ENCODE measurements at regions not wholly inside any gene's neighbourhood (a gene's known extent, or its start where the extent isn't known, plus 50 kb on each side); places are given as distances from the start of the nearest gene placed in this dataset.

DNA sequence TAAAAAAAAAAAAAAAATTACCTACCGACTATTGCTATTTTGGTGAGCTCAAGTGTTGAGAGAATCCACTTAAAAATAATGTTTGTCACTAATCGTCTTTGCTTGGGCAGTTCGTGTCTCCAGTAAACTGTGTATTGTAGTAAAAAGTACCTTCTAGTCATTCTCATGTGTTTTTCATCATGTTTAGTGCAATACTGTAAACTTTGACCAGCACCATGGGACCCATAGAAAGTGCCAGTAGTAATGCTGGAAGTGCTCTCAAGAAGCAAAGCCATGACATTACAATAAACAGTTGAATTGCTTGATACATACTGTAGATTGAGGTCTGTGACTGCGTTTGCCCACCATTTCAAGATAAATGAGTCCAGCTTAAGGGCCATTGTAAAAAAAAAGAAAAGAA lies 395.2 kb downstream of the BCKDHB start:
- no peak for TF ChIP-seq CREB1 (CRISPR knock-in tag; IDR thresholded peaks at IDR 0.05; ENCODE audit: low read depth)
- TF ChIP-seq, protein P1, sequence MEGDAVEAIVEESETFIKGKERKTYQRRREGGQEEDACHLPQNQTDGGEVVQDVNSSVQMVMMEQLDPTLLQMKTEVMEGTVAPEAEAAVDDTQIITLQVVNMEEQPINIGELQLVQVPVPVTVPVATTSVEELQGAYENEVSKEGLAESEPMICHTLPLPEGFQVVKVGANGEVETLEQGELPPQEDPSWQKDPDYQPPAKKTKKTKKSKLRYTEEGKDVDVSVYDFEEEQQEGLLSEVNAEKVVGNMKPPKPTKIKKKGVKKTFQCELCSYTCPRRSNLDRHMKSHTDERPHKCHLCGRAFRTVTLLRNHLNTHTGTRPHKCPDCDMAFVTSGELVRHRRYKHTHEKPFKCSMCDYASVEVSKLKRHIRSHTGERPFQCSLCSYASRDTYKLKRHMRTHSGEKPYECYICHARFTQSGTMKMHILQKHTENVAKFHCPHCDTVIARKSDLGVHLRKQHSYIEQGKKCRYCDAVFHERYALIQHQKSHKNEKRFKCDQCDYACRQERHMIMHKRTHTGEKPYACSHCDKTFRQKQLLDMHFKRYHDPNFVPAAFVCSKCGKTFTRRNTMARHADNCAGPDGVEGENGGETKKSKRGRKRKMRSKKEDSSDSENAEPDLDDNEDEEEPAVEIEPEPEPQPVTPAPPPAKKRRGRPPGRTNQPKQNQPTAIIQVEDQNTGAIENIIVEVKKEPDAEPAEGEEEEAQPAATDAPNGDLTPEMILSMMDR (conservative IDR thresholded peaks at IDR 0.05; ENCODE audit: low read depth in 2 of 2), result no peak
- no peak for TF ChIP-seq POLR2AphosphoS5 (IDR thresholded peaks at IDR 0.05; ENCODE audit: low read depth)
- TF ChIP-seq, protein P2, sequence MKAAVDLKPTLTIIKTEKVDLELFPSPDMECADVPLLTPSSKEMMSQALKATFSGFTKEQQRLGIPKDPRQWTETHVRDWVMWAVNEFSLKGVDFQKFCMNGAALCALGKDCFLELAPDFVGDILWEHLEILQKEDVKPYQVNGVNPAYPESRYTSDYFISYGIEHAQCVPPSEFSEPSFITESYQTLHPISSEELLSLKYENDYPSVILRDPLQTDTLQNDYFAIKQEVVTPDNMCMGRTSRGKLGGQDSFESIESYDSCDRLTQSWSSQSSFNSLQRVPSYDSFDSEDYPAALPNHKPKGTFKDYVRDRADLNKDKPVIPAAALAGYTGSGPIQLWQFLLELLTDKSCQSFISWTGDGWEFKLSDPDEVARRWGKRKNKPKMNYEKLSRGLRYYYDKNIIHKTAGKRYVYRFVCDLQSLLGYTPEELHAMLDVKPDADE (IDR thresholded peaks at IDR 0.05), result no peak
- TF ChIP-seq EZH2 (IDR thresholded peaks at IDR 0.05; ENCODE audit: low read depth, unreplicated experiment), result no peak
- no peak for TF ChIP-seq NANOG (IDR thresholded peaks at IDR 0.05; ENCODE audit: borderline replicate concordance)
- TF ChIP-seq EZH2phosphoT487 (IDR thresholded peaks at IDR 0.05; ENCODE audit: unreplicated experiment), result no peak
- no peak for TF ChIP-seq STAT1 (IDR thresholded peaks at IDR 0.05; ENCODE audit: unreplicated experiment)
- TF ChIP-seq, protein P3, sequence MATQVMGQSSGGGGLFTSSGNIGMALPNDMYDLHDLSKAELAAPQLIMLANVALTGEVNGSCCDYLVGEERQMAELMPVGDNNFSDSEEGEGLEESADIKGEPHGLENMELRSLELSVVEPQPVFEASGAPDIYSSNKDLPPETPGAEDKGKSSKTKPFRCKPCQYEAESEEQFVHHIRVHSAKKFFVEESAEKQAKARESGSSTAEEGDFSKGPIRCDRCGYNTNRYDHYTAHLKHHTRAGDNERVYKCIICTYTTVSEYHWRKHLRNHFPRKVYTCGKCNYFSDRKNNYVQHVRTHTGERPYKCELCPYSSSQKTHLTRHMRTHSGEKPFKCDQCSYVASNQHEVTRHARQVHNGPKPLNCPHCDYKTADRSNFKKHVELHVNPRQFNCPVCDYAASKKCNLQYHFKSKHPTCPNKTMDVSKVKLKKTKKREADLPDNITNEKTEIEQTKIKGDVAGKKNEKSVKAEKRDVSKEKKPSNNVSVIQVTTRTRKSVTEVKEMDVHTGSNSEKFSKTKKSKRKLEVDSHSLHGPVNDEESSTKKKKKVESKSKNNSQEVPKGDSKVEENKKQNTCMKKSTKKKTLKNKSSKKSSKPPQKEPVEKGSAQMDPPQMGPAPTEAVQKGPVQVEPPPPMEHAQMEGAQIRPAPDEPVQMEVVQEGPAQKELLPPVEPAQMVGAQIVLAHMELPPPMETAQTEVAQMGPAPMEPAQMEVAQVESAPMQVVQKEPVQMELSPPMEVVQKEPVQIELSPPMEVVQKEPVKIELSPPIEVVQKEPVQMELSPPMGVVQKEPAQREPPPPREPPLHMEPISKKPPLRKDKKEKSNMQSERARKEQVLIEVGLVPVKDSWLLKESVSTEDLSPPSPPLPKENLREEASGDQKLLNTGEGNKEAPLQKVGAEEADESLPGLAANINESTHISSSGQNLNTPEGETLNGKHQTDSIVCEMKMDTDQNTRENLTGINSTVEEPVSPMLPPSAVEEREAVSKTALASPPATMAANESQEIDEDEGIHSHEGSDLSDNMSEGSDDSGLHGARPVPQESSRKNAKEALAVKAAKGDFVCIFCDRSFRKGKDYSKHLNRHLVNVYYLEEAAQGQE (IDR thresholded peaks at IDR 0.05; ENCODE audit: unreplicated experiment), result no peak
- TF ChIP-seq, protein P4, sequence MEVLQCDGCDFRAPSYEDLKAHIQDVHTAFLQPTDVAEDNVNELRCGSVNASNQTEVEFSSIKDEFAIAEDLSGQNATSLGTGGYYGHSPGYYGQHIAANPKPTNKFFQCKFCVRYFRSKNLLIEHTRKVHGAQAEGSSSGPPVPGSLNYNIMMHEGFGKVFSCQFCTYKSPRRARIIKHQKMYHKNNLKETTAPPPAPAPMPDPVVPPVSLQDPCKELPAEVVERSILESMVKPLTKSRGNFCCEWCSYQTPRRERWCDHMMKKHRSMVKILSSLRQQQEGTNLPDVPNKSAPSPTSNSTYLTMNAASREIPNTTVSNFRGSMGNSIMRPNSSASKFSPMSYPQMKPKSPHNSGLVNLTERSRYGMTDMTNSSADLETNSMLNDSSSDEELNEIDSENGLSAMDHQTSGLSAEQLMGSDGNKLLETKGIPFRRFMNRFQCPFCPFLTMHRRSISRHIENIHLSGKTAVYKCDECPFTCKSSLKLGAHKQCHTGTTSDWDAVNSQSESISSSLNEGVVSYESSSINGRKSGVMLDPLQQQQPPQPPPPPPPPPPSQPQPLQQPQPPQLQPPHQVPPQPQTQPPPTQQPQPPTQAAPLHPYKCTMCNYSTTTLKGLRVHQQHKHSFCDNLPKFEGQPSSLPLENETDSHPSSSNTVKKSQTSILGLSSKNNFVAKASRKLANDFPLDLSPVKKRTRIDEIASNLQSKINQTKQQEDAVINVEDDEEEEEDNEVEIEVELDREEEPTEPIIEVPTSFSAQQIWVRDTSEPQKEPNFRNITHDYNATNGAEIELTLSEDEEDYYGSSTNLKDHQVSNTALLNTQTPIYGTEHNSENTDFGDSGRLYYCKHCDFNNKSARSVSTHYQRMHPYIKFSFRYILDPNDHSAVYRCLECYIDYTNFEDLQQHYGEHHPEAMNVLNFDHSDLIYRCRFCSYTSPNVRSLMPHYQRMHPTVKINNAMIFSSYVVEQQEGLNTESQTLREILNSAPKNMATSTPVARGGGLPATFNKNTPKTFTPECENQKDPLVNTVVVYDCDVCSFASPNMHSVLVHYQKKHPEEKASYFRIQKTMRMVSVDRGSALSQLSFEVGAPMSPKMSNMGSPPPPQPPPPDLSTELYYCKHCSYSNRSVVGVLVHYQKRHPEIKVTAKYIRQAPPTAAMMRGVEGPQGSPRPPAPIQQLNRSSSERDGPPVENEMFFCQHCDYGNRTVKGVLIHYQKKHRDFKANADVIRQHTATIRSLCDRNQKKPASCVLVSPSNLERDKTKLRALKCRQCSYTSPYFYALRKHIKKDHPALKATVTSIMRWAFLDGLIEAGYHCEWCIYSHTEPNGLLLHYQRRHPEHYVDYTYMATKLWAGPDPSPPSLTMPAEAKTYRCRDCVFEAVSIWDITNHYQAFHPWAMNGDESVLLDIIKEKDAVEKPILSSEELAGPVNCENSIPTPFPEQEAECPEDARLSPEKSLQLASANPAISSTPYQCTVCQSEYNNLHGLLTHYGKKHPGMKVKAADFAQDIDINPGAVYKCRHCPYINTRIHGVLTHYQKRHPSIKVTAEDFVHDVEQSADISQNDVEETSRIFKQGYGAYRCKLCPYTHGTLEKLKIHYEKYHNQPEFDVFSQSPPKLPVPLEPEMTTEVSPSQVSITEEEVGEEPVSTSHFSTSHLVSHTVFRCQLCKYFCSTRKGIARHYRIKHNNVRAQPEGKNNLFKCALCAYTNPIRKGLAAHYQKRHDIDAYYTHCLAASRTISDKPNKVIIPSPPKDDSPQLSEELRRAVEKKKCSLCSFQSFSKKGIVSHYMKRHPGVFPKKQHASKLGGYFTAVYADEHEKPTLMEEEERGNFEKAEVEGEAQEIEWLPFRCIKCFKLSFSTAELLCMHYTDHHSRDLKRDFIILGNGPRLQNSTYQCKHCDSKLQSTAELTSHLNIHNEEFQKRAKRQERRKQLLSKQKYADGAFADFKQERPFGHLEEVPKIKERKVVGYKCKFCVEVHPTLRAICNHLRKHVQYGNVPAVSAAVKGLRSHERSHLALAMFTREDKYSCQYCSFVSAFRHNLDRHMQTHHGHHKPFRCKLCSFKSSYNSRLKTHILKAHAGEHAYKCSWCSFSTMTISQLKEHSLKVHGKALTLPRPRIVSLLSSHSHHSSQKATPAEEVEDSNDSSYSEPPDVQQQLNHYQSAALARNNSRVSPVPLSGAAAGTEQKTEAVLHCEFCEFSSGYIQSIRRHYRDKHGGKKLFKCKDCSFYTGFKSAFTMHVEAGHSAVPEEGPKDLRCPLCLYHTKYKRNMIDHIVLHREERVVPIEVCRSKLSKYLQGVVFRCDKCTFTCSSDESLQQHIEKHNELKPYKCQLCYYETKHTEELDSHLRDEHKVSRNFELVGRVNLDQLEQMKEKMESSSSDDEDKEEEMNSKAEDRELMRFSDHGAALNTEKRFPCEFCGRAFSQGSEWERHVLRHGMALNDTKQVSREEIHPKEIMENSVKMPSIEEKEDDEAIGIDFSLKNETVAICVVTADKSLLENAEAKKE (CRISPR knock-in tag; IDR thresholded peaks at IDR 0.05), result no peak
- no peak for TF ChIP-seq ZNF331 (CRISPR knock-in tag; IDR thresholded peaks at IDR 0.05; ENCODE audit: low read depth)

Data from GM23338 (cell line).